ENCODE measurements at regions not wholly inside any gene's neighbourhood (a gene's known extent, or its start where the extent isn't known, plus 50 kb on each side); places are given as distances from the start of the nearest gene placed in this dataset.
A peak's percentile ranks its signal among the peaks of the same experiment; 100 is the strongest.
"Not testable (repeated sequence)": the region's sequence is repeated elsewhere in the genome, so short reads cannot be mapped to it uniquely, and the experiment has no call there.

GRCh38 chr18:46241393-46241792 is 137.2 kb downstream of the HAUS1 start:
- H3K4me3 Mint-ChIP-seq; ATAC-seq (ENCODE audit: low read depth in 2 of 2); H3K36me3 Mint-ChIP-seq; DNase-seq; H3K27me3 Mint-ChIP-seq; H3K9me3 Mint-ChIP-seq: not testable (repeated sequence)
- Mint-ChIP-seq H3K27ac (peak overlapping the region in 2 of 6 donors; percentile 12 to 73), H3K4me1 (peaks cover 11 to 29% (median 19%) of the 10 kb centered on the region in 3 donors)

DNA sequence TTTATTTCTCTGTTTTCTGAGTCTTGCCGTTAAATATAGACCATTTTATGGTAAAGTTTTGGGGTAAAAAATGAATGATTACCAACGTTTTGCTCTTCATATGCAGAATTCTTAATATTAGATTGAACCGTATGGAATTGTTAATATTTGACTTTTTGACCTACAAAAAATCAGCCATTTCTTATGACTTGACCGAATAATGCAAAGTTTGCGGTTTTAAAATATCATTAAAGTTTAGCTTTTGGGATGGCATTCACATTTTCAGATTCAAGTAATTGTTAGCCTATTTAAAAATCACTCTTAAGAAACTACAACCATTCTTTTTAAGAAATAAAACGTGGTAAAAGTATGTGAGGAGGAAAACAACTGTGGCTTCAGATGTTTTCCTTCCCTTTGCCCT is 138.0 kb downstream of the HAUS1 start:
- no peak for ATAC-seq (ENCODE audit: low read depth in 2 of 2)
- Mint-ChIP-seq H3K27ac (no peak overlapping the region), H3K36me3 (no peaks in the 10 kb centered on the region), H3K4me1 (peaks cover 11 to 34% (median 19%) of the 10 kb centered on the region in 3 donors), H3K4me3 (no peak overlapping the region), H3K27me3 (no peaks in the 10 kb centered on the region), H3K9me3 (no peaks in the 10 kb centered on the region)
- no peak for DNase-seq

DNA sequence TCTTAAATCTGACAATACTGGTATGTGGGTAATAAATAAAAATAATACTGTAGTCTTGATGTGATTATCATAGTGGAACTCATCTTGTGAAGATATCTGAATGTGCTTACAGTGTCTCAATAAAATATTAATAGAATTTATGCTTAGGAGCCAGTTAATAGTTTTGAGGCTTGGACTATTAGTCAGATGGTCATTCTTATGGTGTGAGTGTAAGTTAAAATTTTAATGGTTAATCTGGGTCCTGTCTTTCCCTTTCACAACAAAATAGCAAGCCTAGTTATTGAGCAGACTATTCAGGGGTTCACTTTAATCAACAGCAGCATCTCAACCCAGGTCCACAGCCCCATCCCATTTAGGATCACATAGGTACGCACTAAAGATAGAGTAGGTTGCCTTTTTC is 138.9 kb downstream of the HAUS1 start:
- H3K27ac Mint-ChIP-seq = no peak overlapping the region
- peaks cover 14 to 39% (median 25%) of the 10 kb centered on the region in 3 donors for H3K4me1 Mint-ChIP-seq

DNA sequence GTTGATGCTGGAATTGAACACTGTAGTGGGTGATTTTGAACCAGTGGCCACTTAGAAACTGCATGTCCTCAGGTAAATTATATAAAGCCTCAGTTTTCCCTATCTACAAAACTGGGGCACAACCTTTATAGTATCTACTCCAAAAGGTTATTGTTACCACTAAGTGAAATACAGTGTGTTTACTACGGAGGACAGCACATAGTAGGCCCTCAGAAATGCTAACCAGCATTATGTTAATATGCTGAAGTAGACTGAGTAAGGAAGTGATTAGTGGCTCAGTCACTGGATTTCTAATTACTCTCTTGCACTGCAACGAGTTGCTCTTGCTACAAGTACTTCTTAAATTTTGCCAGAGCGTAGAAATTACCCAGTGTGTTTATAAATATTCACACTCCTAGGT is 139.5 kb downstream of the HAUS1 start:
- peaks cover 17 to 45% (median 31%) of the 10 kb centered on the region in 3 donors for H3K4me1 Mint-ChIP-seq
- H3K27ac Mint-ChIP-seq = no peak overlapping the region
- H3K36me3 Mint-ChIP-seq = no peaks in the 10 kb centered on the region
- no peak for ATAC-seq (ENCODE audit: low read depth in 2 of 2)
- H3K27me3 Mint-ChIP-seq = no peaks in the 10 kb centered on the region
- DNase-seq = no peak
- no peaks in the 10 kb centered on the region for H3K9me3 Mint-ChIP-seq
- no peak overlapping the region for H3K4me3 Mint-ChIP-seq

More for the DNA sequence above, 138.9 kb downstream of the HAUS1 start:
- H3K4me3 Mint-ChIP-seq = no peak overlapping the region
- H3K9me3 Mint-ChIP-seq = no peaks in the 10 kb centered on the region
- ATAC-seq (ENCODE audit: low read depth in 2 of 2) (no peak), DNase-seq (no peak)
- H3K36me3 Mint-ChIP-seq = no peaks in the 10 kb centered on the region
- no peaks in the 10 kb centered on the region for H3K27me3 Mint-ChIP-seq

DNA sequence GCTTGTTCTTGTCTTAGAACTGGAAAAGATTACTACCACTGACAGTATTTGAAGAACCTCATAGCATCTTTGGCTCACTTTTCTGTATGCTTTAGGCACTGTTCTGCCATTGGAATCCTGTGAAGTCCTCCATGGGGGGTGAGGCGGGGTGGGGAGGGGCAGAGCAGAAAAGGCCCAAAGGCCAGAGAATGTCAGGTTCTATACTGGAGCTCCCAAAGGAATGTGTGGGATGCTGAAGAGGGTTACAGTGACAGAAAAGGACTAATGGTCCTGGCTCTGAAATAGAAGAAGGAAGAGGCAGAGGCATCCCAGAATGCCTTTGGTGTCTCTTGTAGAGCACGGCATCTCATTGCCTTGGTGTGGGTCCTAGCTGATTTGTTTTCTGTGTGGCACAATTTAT is 141.9 kb downstream of the HAUS1 start:
- Mint-ChIP-seq H3K36me3 (no peaks in the 10 kb centered on the region), H3K9me3 (no peaks in the 10 kb centered on the region), H3K4me1 (peaks cover 28 to 55% (median 43%) of the 10 kb centered on the region in 3 donors), H3K27ac (peak overlapping the region in 5 of 6 donors; percentile 58 to 96 (median 75)), H3K27me3 (no peaks in the 10 kb centered on the region), H3K4me3 (no peak overlapping the region)
- DNase-seq (no peak), ATAC-seq (ENCODE audit: low read depth in 2 of 2) (no peak)

DNA sequence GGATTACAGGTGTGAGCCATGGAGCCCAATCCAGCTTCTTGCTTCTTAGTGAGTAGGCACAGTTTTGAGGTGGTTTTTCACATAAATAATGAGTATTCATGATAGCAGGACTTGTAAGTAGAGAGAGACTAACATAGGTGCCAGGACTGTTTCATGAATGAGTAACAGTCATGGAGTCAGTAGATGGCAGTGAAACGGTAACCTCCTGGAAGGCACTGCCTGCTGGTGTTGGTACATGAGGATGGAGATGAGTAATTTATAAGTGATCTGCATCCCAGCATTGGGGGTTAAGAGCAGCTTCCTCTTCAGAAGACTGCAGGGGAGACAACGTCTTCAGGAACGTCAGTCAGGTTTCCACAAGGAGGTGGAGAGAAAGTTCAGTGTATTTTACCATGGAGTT is 143.8 kb downstream of the HAUS1 start:
- Mint-ChIP-seq H3K9me3 (no peaks in the 10 kb centered on the region), H3K27ac (peak overlapping the region; percentile 96 to 99 (median 98)), H3K27me3 (no peaks in the 10 kb centered on the region), H3K4me1 (peaks cover 31 to 58% (median 47%) of the 10 kb centered on the region in 3 donors), H3K4me3 (peak overlapping the region in 2 of 8 donors; percentile 34 to 70), H3K36me3 (no peaks in the 10 kb centered on the region)
- ATAC-seq (ENCODE audit: low read depth in 2 of 2) (no peak), DNase-seq (no peak)

DNA sequence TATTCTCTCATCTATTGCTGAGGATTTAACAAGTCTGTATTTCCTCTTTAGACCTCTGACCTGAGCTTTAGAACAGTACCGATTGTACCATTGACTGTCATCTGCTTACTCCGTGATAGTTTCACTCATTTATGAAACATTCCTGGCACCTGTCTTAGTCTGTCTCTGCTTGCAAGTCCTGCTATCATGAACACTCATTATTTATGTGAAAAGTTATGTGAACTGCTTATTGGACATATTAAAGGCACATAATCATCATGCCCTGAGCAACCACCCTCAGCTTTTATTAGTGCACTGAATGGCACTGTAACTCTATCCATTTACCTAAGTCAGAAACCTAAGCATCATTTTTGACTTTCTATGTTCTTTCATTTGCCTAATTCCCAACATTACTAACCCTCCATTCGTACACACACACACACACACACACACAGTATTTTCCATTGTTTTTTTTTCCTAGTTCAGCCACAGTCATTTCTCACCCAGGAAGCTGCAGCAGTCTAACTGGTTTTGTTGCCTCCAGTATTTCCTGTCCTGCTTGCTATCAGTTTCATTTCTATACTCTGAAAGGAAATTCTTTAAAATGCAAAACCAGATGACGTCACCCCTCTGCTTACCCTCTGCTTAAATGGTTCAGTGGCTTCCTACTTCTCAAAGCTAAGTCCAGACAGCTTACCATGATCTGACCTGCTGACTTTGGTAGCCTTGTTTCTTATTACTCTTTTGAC is 146.1 kb downstream of the HAUS1 start:
- Mint-ChIP-seq H3K4me1 (peaks cover 33 to 60% (median 51%) of the 10 kb centered on the region in 3 donors), H3K27me3 (no peaks in the 10 kb centered on the region), H3K36me3 (peaks cover 0 to 17% of the 10 kb centered on the region in 2 donors), H3K27ac (peak overlapping the region; percentile 96 to 99 (median 99)), H3K4me3 (peak overlapping the region; percentile 77 to 96 (median 88)), H3K9me3 (no peaks in the 10 kb centered on the region)
- ATAC-seq (ENCODE audit: low read depth in 2 of 2) (peak; percentile 97), DNase-seq (peak; percentile 83)

GRCh38 chr18:46250812-46251173 is 146.6 kb downstream of the HAUS1 start:
- H3K36me3 Mint-ChIP-seq = peaks cover 0 to 18% of the 10 kb centered on the region in 2 donors
- H3K4me1 Mint-ChIP-seq = peaks cover 33 to 57% (median 48%) of the 10 kb centered on the region in 3 donors
- peak; percentile 36 to 49 for ATAC-seq (ENCODE audit: low read depth in 2 of 2)

DNA sequence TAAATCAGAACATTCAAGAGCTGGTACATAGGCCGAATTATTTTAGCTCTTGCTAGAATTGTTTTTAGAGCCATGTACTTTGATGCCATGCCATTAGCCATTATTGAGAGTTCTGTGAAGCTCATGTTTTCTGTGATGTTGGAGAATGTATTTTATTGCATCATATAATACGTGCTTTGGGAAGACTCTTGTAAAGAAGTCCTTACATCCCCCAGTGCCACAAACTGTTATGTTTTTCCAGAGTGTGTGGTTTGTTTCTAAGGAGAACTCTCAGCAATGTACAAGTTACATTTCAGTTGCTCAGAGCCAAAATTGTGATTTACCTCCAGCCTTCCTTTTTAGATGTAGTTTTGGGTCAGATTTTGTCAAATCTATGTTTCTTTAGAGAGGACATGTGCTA is 148.6 kb downstream of the HAUS1 start:
- peaks cover 40 to 50% (median 46%) of the 10 kb centered on the region in 3 donors for H3K4me1 Mint-ChIP-seq
- H3K36me3 Mint-ChIP-seq = peaks cover 0 to 22% of the 10 kb centered on the region in 2 donors
- ATAC-seq (ENCODE audit: low read depth in 2 of 2) (no peak), DNase-seq (no peak)
- H3K27me3 Mint-ChIP-seq = no peaks in the 10 kb centered on the region
- H3K9me3 Mint-ChIP-seq = no peaks in the 10 kb centered on the region
- H3K27ac Mint-ChIP-seq = peak overlapping the region; percentile 16 to 97 (median 90)
- no peak overlapping the region for H3K4me3 Mint-ChIP-seq

More at GRCh38 chr18:46250812-46251173, 146.6 kb downstream of the HAUS1 start:
- no peak for DNase-seq
- Mint-ChIP-seq H3K27ac (peak overlapping the region; percentile 96 to 99 (median 99)), H3K27me3 (no peaks in the 10 kb centered on the region), H3K4me3 (peak overlapping the region; percentile 77 to 96 (median 88)), H3K9me3 (no peaks in the 10 kb centered on the region)

GRCh38 chr18:46253498-46253897 is 149.3 kb downstream of the HAUS1 start:
- peak overlapping the region; percentile 71 to 96 (median 87) for H3K27ac Mint-ChIP-seq
- no peak overlapping the region for H3K4me3 Mint-ChIP-seq
- H3K36me3 Mint-ChIP-seq = peaks cover 0 to 22% of the 10 kb centered on the region in 2 donors
- H3K27me3 Mint-ChIP-seq = no peaks in the 10 kb centered on the region
- DNase-seq = no peak
- H3K9me3 Mint-ChIP-seq = no peaks in the 10 kb centered on the region
- peaks cover 35 to 42% (median 38%) of the 10 kb centered on the region in 3 donors for H3K4me1 Mint-ChIP-seq
- no peak for ATAC-seq (ENCODE audit: low read depth in 2 of 2)

DNA sequence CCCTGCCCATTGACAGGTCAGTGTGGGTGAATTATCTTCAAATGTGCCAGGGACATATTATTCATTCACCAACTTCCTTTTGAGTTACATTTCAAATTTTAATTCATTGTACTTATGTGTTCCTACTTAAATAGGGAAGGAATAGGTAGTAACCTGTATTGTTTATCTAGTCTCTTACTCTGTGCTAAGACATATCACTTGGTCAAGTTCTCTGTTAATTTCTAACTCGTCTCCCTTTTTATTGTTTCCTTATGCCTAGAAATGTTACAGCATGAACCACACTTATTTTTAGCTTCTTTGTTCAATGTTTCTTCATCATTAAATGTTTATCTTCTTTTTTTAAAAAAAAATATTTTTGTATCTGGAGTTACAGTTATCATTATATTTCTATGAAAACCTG is 151.9 kb downstream of the HAUS1 start:
- H3K4me3 Mint-ChIP-seq = no peak overlapping the region
- H3K4me1 Mint-ChIP-seq = peaks cover 19 to 34% (median 26%) of the 10 kb centered on the region in 3 donors
- ATAC-seq (ENCODE audit: low read depth in 2 of 2) (no peak), DNase-seq (no peak)
- peak overlapping the region in 4 of 6 donors; percentile 43 to 90 (median 54) for H3K27ac Mint-ChIP-seq
- H3K27me3 Mint-ChIP-seq = no peaks in the 10 kb centered on the region
- H3K9me3 Mint-ChIP-seq = no peaks in the 10 kb centered on the region
- peaks cover 0 to 22% of the 10 kb centered on the region in 2 donors for H3K36me3 Mint-ChIP-seq

DNA sequence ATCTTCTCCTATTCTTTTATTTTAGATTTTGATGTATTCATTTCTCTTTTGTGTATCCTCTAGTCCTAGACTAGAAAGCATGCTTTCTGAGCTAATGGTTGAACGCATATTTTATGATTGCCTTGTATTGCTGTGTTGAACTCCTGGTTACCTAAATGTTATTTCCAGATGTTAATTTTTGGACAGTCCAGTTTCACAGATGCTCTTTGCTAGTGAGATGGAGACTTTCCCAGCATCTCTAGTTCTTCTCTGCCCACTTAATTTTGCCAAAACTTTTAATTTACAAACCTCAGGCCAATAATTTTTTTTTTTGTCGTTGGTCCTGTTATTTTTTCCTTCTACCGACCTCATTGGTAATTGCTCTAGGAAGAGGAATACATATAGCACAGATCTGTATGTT is 153.2 kb downstream of the HAUS1 start:
- Mint-ChIP-seq H3K9me3 (no peaks in the 10 kb centered on the region), H3K4me1 (peaks cover 19 to 36% (median 25%) of the 10 kb centered on the region in 3 donors), H3K27ac (peak overlapping the region in 3 of 6 donors; percentile 8 to 34 (median 25)), H3K27me3 (no peaks in the 10 kb centered on the region), H3K36me3 (peaks cover 0 to 22% of the 10 kb centered on the region in 2 donors), H3K4me3 (no peak overlapping the region)
- no peak for ATAC-seq (ENCODE audit: low read depth in 2 of 2)
- DNase-seq = no peak

DNA sequence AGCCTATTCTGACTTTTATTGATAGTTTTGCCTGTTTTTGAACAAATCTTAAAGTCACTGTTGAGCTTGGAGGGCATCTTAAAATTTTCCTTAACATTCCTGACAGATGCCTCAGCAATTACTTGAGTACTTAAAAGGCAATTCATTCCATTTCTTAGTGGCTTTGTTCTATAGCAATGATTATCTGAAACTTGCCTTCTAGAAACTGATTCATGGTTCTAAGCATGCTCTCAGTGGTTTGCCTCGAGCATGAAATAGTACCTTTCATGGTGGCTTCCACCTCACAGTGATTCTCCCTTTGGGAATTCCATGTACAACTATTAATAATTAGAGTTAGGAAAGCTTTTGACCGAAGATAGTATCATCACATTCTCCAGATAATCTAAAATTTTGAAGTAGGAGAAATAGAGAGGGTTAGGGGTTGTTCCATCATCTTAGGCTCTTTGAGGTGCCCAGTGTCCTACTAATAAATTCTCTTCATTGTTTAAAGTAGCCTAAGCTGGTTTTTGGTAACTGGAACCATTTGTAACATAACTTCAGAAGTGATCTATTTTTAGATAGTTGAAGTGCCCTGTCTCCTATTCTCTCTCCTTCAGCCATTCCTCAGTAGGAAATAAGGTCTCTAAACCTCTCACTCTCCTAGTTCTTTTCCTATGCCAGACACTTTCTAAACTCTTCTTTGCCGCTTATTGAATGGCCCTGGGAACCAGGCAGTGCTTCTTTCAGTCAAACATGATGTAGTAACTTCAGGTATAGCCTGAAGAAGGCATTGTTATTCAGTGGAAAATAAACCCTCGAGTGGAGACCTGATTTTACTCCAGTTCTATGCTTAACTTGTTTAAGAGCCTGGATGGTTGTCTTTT is 156.1 kb downstream of the HAUS1 start:
- peak overlapping the region in 4 of 6 donors; percentile 32 to 58 (median 44) for H3K27ac Mint-ChIP-seq
- no peaks in the 10 kb centered on the region for H3K27me3 Mint-ChIP-seq
- ATAC-seq (ENCODE audit: low read depth in 2 of 2) (no peak), DNase-seq (no peak)
- no peak overlapping the region for H3K4me3 Mint-ChIP-seq
- H3K36me3 Mint-ChIP-seq = peaks cover 19 to 20% of the 10 kb centered on the region in 2 donors
- H3K4me1 Mint-ChIP-seq = peaks cover 20 to 37% (median 21%) of the 10 kb centered on the region in 3 donors
- H3K9me3 Mint-ChIP-seq = no peaks in the 10 kb centered on the region

DNA sequence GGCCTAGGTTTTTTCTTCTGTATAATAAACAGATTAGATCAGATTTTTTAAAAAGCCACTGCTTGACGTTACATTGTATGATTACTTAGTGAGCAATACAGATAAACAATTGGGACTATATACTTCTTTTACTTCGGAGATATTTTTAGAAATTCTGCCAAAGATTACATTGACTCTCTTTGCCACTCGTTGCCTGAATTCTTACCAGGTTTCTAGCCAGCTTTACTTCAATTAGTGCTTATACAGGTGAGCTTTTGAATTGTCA is 156.6 kb downstream of the HAUS1 start:
- ATAC-seq (ENCODE audit: low read depth in 2 of 2) (no peak), DNase-seq (no peak)
- H3K9me3 Mint-ChIP-seq = no peaks in the 10 kb centered on the region
- peaks cover 17 to 23% of the 10 kb centered on the region in 2 donors for H3K36me3 Mint-ChIP-seq
- H3K4me1 Mint-ChIP-seq = peaks cover 20 to 37% (median 21%) of the 10 kb centered on the region in 3 donors
- peak overlapping the region in 2 of 6 donors; percentile 54 to 58 for H3K27ac Mint-ChIP-seq
- H3K4me3 Mint-ChIP-seq = no peak overlapping the region
- H3K27me3 Mint-ChIP-seq = no peaks in the 10 kb centered on the region

Measured in naive B cell (primary cell).